ENCODE measurements at regions not wholly inside any gene's neighbourhood (a gene's known extent, or its start where the extent isn't known, plus 50 kb on each side); places are given as distances from the start of the nearest gene placed in this dataset.

DNA sequence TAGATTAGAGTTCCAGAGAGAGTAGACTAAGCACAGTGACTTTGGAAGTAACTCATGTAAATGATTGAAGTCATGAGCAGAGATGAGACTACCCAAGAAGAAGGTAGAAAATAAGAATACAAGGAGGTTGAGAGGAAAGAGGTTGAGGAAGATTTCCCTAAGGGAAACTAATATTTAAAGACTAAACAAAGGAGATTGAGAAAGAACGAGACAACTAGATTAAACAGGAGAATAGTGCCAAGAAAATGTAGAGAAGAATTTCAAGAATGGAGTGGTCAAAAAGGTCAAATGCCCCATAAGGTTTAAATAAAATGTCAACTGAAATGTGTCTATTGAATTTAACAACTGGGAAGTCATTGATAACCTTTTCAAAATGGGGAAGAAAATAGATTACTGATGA lies 59.0 kb downstream of the RPS29 start:
- no peak for DNase-seq

DNA sequence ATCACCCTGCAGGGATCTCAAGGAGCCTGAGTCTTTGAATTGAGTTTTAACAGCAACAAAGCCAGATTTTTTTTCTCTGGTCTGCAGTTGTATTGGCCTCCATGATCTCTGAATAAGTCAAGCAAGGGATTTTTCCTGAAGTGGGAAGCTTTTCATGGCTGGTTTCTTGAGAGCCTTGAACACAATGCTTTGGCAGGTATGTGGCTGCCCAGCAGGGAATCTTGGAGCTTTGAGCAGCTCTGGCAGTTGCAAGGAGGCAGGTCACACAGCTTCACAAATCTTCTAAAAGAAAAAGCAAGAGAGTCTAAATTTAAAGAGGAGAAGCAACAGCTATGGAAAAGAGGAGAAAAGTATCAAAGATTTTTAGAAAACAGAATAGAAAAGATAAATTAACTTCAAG lies 60.1 kb downstream of the RPS29 start:
- no peak for DNase-seq

GRCh38 chr14:49516286-49516685 lies 69.9 kb downstream of the RPS29 start:
- no peak for DNase-seq

DNA sequence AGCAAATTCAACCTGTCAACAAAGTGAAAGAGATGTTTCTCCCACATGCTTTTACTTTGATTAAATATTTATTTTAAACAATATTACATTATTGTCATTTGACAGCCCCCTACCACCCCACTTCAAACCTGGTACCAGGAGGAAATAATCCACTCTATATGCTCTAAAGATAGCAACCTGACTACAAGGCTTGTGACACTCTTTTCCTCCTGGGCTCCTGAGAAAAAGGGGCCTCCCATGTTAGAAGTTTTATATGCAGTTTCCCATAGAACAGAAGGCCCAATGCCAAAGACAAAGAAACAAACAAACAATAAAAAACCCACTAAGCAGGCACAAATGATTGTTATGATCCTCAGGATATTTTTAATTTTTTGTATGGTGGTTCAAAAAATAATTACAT lies 73.6 kb downstream of the RPS29 start:
- no peak for DNase-seq

DNA sequence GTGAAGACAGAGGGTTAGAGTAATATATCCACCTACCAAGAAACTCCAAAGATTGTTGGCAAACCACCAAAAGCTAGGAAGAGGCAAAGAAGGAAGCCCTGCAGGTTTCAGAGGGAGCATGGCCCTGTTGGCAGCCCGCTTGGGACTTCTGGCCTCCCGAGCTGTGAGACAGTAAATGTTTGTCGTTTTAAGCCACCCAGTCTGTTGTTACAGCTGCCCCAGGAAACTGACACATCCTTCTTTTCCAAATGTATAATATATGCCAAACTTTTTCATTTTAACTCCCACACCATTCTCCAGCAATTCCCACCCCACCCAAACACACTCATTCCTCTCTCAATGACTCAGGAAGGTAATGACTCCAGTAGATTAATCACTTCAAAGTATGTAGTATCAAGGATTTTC lies 74.0 kb downstream of the RPS29 start:
- peak in 10 of 56 donors; percentile 1 to 24 (median 4) for DNase-seq

GRCh38 chr14:49508124-49508523 lies 78.1 kb downstream of the RPS29 start:
- DNase-seq: no peak

DNA sequence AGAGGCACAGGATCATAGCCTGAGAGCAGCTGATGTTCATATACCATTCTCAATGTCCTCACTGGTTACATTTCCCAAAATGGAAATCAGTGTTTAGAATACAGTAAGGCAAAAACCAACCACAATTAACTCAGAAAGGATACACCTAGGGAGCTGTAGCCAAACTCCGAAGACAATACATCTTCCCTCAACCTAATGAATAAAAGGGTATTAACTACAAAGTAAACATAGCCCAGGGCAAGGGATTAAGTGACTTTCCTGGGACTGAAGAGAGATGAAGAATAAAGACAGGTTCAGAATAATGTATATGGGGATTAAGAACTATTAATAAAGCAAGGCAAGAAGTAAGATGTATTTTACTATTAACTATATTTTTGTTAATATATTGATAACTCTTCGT lies 79.5 kb downstream of the RPS29 start:
- no peak for DNase-seq

DNA sequence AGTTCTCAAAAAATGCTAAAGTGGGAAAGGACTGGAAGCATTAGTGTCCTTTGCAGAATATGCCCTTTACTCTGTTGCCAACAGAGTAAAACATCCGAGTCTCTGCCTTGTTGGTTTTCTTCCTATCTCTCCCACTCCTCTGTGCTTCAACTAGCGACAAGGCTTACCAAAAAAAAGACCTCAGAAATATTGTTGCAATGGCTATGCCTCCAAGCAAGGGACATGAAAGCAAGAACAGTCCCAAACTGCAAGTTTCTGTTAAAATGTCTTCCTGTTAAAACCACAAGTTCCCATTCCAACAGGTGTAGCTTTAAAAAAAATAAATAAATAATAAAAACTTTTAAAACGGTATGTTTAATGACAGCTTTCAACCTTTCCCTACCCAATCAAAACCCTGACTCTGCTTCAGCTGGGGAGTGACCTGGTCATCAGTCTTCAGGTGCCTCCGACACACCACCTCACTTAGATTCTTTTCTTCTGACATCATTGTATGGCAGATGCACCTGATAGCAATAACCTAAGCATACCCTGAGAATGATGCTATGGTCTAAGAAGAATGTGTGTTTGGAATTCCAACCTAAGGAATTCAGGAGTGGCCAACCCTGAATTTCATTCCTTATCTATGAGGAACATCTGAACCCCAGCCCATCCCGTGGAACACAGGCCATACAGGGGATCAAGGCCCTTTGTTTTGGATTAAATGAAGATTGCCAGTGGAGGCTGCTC lies 81.0 kb downstream of the RPS29 start:
- DNase-seq: no peak

GRCh38 chr14:49497725-49498348 lies 88.3 kb downstream of the RPS29 start:
- DNase-seq: peak in 1 of 56 donors; percentile 4

GRCh38 chr14:49497267-49497666 lies 88.9 kb downstream of the RPS29 start:
- no peak for DNase-seq

- no peak for DNase-seq
Observed at GRCh38 chr14:49494836-49495235, 91.3 kb downstream of the RPS29 start.

- no peak for DNase-seq
Observed at GRCh38 chr14:49493557-49493956, 92.6 kb downstream of the RPS29 start.

- DNase-seq: no peak
Observed at GRCh38 chr14:49492151-49492550, 94.0 kb downstream of the RPS29 start.

- DNase-seq: no peak
Observed at GRCh38 chr14:49489341-49489740, 96.8 kb downstream of the RPS29 start.

GRCh38 chr14:49487238-49487637 lies 98.9 kb downstream of the RPS29 start:
- DNase-seq: no peak

- no peak for DNase-seq
Observed at GRCh38 chr14:49485290-49485689, 100.9 kb downstream of the RPS29 start.

DNA sequence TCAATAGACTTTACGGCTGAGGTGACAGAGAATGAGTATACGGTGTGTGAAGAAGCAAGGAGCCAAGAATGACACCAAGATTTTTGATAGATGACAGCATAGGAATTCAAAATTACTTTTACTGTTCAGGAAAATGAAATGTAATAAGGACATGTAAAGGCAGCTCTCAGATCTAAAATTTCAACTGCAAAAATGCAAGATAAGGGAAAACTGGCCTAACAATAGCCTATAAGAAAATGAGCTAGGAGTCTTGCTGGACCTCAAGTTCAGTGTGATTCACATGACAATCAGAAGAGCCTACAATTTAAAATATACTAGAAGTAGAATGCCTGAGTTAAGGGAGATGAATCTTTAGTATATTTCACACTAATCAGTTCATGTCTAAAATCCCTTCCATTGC lies 102.0 kb downstream of the RPS29 start:
- DNase-seq: no peak

DNA sequence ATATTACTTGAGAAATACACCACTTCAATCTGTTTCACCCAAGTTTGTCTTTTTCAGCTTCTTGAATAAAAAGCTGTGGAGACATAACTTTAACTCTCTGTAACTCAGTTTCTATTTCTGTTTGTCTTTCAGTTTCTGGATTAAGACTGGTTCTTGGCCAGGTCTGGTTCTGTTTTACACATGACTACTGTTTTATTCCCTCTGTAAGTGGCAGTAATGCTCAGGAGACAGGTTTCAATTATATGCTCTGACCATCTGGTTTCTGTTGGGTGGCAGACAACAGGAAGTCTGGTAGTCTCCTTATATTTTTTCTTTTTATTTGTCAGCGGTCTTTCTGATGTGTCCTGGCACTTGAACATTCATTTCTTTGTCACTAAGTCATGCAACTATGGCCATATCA lies 102.9 kb downstream of the RPS29 start:
- DNase-seq: no peak

DNA sequence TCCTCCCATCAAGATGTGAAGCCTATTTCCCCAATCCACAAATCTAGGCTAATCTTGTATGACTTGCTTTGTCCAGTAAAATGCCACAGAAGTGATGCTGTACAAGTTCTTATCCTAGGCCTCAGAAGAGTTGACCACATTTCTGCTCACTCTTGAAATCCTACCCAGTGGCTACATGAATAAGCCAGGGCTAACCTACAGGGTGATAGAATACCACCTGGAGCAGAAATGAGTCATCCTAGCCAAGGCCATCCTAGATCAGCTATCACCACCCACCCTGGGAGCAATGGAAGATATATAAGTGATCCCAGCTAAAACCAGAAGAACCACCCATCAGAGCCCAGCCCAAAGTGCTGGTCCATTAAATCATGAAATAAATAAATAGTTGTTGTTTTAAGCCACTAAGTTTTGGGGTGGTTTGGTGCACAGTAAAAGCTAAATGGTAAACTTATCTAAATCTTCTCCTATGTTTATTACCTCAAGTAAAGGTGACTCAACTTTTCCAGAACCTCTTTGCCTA lies 105.1 kb downstream of the RPS29 start:
- DNase-seq: no peak

DNA sequence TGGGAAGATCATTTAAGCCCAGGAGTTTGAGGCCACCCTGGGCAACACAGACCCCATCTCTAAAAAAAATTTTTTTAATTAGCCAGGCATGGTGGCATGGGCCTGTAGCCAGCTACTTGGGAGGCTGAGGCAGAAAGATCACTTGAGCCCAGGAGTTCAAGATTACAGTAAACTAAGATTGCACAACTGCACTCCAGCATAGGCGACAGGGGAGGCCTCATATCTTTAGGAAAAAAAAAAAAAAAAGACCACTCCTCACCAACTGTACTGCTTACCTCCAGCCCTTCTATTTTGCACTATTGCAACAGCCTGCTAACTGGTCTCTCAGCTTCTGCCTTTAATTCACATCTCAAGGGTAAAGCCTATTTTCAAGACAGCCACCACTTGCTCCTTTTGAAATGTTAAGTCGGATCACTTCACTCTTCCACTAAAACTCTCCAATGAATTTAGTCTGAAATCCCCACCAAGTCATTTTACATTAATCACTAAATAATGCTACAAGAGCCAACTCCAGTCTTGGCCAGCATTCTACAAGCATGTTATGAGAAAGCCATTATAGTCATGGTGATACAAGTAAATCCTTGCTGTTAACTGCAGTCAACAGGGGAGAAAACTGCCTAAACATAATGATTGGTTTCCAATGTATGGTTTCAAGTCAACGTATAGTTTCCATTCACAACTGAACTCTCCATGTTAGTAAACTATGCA lies 106.0 kb downstream of the RPS29 start:
- DNase-seq: no peak

- DNase-seq: no peak
Observed at GRCh38 chr14:49479432-49479831, 106.7 kb downstream of the RPS29 start.

- no peak for DNase-seq
Observed at GRCh38 chr14:49478784-49479183, 107.4 kb downstream of the RPS29 start.
